GM12878 (cell line): ENCODE measurements at regions not wholly inside any gene's neighbourhood (a gene's known extent, or its start where the extent isn't known, plus 50 kb on each side); places are given as distances from the start of the nearest gene placed in this dataset.

Experiments used
- ATAC-seq: fragments of 200-7000 bp; cut with Tn5 transposase; 3 replicates; pipeline ENCODE4 v1.9.1; 2020; ENCODE audit warnings: mild to moderate bottlenecking, moderate library complexity
- BruUV-seq: library from RNA; stranded (reverse); fragments of 400-500 nt; replicated peaks from 2 replicates; lab custom pipeline; 2021; lab: Mats Ljungman, UMichigan
- CTCF ChIA-PET: fragments of 300-600 bp; sonication (Branson Sonifier 250); formaldehyde crosslinking; extraction: SDS; loops from one replicate; lab custom pipeline; 2021; ENCODE audit warnings: inconsistent platforms; lab: Yijun Ruan, JAX
- POLR2A ChIA-PET: fragments of 350-600 bp; formaldehyde crosslinking; extraction: SDS; loops from one replicate; lab custom pipeline; 2021; ENCODE audit warnings: inconsistent platforms; lab: Charles Lee
- RAD21 ChIA-PET: fragments of 300-600 bp; sonication (Branson Sonifier 250); formaldehyde crosslinking; loops from one replicate; lab custom pipeline; 2023; ENCODE audit warnings: antibody characterized with exemption; ENCODE audit not compliant: unreplicated experiment; lab: Charles Lee
- SMC1A ChIA-PET: fragments of 300-600 bp; sonication (Branson Sonifier 250); formaldehyde crosslinking; loops from one replicate; lab custom pipeline; 2023; ENCODE audit not compliant: unreplicated experiment, uncharacterized antibody; lab: Charles Lee
- DNase-seq: peaks from one replicate; pipeline ENCODE4 v3.0.0-alpha.2; 2011; ENCODE audit warnings: low read depth, low spot score
- FAIRE-seq: peaks from 3 replicates; lab custom pipeline; 2011; peaks lifted over from hg19 to GRCh38; lab: Jason Lieb, UNC
- H2AFZ ChIP-seq: 2 replicates; pipeline ENCODE4 v1.6.0; 2011; ENCODE audit warnings: low read depth, low read length, control low read depth; ENCODE audit not compliant: control insufficient read depth
- H3K27ac ChIP-seq: 2 replicates; pipeline ENCODE4 v1.5.1; 2011; ENCODE audit warnings: control low read depth; ENCODE audit not compliant: control insufficient read depth, insufficient read depth
- H3K27me3 ChIP-seq, 2 experiments: replicated peaks in 1 of 2; 2 replicates each; pipeline versions ENCODE4 v1.6.0 to v1.6.1; 2011; ENCODE audit warnings: low read length in 1 of 2; ENCODE audit not compliant: control insufficient read depth in 2 of 2, insufficient read depth in 2 of 2
- H3K36me3 ChIP-seq, 2 experiments: 2 replicates each; pipeline ENCODE4 v1.5.1; 2011; ENCODE audit warnings: low read length in 1 of 2; ENCODE audit not compliant: control insufficient read depth in 2 of 2, insufficient read depth in 2 of 2
- H3K4me1 ChIP-seq: 2 replicates; pipeline ENCODE4 v1.6.1; 2011; ENCODE audit warnings: mild to moderate bottlenecking, low read length, moderate library complexity, mixed read lengths; ENCODE audit not compliant: control insufficient read depth, insufficient read depth
- H3K4me2 ChIP-seq: 2 replicates; pipeline ENCODE4 v1.6.0; 2011; ENCODE audit warnings: control low read depth; ENCODE audit not compliant: control insufficient read depth, insufficient read depth
- H3K4me3 ChIP-seq: fragments of 200-600 bp; sonication (generic); 2 replicates; pipeline ENCODE4 v1.5.1; 2016
- H3K79me2 ChIP-seq: 2 replicates; pipeline ENCODE4 v1.6.0; 2011; ENCODE audit warnings: low read length; ENCODE audit not compliant: control insufficient read depth, insufficient read depth
- H3K9ac ChIP-seq: 2 replicates; pipeline ENCODE4 v1.8.0; 2011; ENCODE audit warnings: low read length, control low read depth, mixed read lengths; ENCODE audit not compliant: control insufficient read depth, insufficient read depth
- H3K9me3 ChIP-seq: replicated peaks from 3 replicates; pipeline ENCODE4 v1.5.1; 2011; ENCODE audit warnings: mild to moderate bottlenecking, low read length; ENCODE audit not compliant: control insufficient read depth, insufficient read depth
- H4K20me1 ChIP-seq: 2 replicates; pipeline ENCODE4 v1.6.0; 2011; ENCODE audit not compliant: control insufficient read depth, insufficient read depth
- BCL11A ChIP-seq: IDR thresholded peaks from 2 replicates; pipeline ENCODE4 v1.6.1; 2011; ENCODE audit warnings: low read depth, low read length
- CBFB ChIP-seq: IDR thresholded peaks from 2 replicates; pipeline ENCODE4 v1.6.1; 2016; ENCODE audit warnings: antibody characterized with exemption, low read depth
- ESRRA ChIP-seq: IDR thresholded peaks from 2 replicates; pipeline ENCODE4 v1.6.1; 2012; ENCODE audit warnings: mild to moderate bottlenecking, low read length, improper control_type of control experiment
- JUND ChIP-seq: IDR thresholded peaks from 2 replicates; pipeline ENCODE4 v1.6.1; 2012; ENCODE audit warnings: low read depth, mild to moderate bottlenecking, low read length, improper control_type of control experiment, moderate library complexity
- LARP7 ChIP-seq: fragments of 450-650 bp; IDR thresholded peaks from 2 replicates; pipeline ENCODE4 v1.6.1; 2017; ENCODE audit warnings: mild to moderate bottlenecking
- MTA3 ChIP-seq: IDR thresholded peaks from 2 replicates; pipeline ENCODE4 v1.6.1; 2012; ENCODE audit warnings: low read length, inconsistent platforms, borderline replicate concordance
- NFIC ChIP-seq: IDR thresholded peaks from 2 replicates; pipeline ENCODE4 v1.6.1; 2012; ENCODE audit warnings: low read depth, mild to moderate bottlenecking, inconsistent platforms, low read length, moderate library complexity
- NFYA ChIP-seq: IDR thresholded peaks from 2 replicates; pipeline ENCODE4 v1.6.1; 2011; ENCODE audit warnings: low read depth, mild to moderate bottlenecking, low read length, improper control_type of control experiment, borderline replicate concordance
- SMAD1 ChIP-seq: fragments of 450-650 bp; IDR thresholded peaks from 2 replicates; pipeline ENCODE4 v1.6.1; 2018; ENCODE audit warnings: mild to moderate bottlenecking, low read depth; ENCODE audit not compliant: partially characterized antibody
- ZNF24 ChIP-seq: fragments of 450-650 bp; IDR thresholded peaks from 2 replicates; pipeline ENCODE4 v1.6.1; 2017; ENCODE audit warnings: antibody characterized with exemption, mild to moderate bottlenecking
- ZNF274 ChIP-seq: IDR thresholded peaks from one replicate; pipeline ENCODE4 v1.8.0; 2011; ENCODE audit not compliant: insufficient read length, insufficient read depth
- WGBS: methylation state at CpG from one replicate; pipeline ENCODE4 v1.1.6; 2016; ENCODE audit warnings: low lambda C conversion rate; ENCODE audit not compliant: insufficient replicate concordance, insufficient coverage; ENCODE audit errors: missing lambda C conversion rate; 5-methylcytosine and 5-hydroxymethylcytosine counted together
- in situ Hi-C: fragments of 300-500 bp; cut with MboI; formaldehyde crosslinking; loops from 9 replicates; pipeline ENCODE4 v1.14.3; 2018; ENCODE audit warnings: mixed read lengths
- intact Hi-C: fragments of 100-400 bp; cut with micrococcal nuclease; formaldehyde crosslinking; loops from one replicate; pipeline ENCODE4 v1.14.2; 2022; ENCODE audit not compliant: unreplicated experiment
- TF ChIP-seq, protein P1 (sequence below): IDR thresholded peaks from 2 replicates; pipeline ENCODE4 v1.6.1; 2011; ENCODE audit warnings: borderline replicate concordance, low read depth, mild to moderate bottlenecking, moderate library complexity, low read length; ENCODE audit not compliant: insufficient read depth, poor library complexity, severe bottlenecking
- TF ChIP-seq, protein P2 (sequence below): IDR thresholded peaks from 2 replicates; pipeline ENCODE4 v1.6.1; 2011; ENCODE audit warnings: mild to moderate bottlenecking, low read depth, low read length, moderate library complexity; ENCODE audit not compliant: insufficient replicate concordance
- TF ChIP-seq, protein P3 (sequence below): fragments of 150-350 bp; IDR thresholded peaks from 2 replicates; pipeline ENCODE4 v1.6.1; 2014; ENCODE audit warnings: mild to moderate bottlenecking, low read depth, low read length

DNA sequence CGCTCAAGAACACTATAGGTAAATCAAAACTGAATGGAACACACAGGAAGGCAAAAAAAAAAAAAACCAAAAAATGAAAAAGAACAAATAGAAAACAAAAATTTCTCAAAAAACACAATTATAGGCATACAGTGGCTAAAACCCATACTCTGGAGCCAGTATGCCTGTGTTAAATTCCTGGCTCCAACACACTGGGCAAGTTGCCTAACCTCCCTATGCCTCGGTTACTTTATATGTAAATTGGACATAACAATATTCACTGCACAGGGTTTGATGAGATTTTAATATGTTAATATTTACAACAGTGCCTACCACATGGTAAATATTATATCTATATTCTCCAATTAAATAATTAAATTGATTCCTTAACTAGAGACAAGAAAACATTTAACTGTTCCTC is 217.1 kb downstream of the HTR7 start (continued):
- TF ChIP-seq CBFB (no peak), ZNF274 (no peak), BCL11A (no peak), NFYA (no peak), LARP7 (no peak), NFIC (no peak), ESRRA (no peak), SMAD1 (no peak), MTA3 (no peak)
- TF ChIP-seq, protein P1, sequence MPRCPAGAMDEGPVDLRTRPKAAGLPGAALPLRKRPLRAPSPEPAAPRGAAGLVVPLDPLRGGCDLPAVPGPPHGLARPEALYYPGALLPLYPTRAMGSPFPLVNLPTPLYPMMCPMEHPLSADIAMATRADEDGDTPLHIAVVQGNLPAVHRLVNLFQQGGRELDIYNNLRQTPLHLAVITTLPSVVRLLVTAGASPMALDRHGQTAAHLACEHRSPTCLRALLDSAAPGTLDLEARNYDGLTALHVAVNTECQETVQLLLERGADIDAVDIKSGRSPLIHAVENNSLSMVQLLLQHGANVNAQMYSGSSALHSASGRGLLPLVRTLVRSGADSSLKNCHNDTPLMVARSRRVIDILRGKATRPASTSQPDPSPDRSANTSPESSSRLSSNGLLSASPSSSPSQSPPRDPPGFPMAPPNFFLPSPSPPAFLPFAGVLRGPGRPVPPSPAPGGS, result no peak

DNA sequence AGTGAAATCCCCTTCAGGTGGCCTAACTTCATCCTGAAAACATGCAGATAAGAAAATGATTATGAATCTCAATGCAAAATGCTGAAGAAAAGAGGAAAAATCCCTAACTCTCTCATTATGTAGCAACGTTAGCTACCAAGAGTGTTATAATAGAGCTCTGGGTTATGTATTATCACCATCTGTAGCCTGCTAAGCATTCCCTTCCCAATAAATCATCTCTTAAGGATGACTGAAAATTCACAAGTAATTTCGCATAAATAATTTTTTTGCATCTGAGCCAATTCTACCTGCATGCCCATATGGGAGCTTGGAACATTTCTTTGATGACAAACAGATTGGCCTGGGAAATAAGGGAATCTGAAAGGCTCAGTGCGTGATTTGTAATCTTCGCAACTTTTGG is 216.1 kb downstream of the HTR7 start:
- intact Hi-C loops, result no loop called here
- Histone ChIP-seq H3K4me1 (no peaks in the 10 kb centered on the region), H3K27ac (no peak overlapping the region), H3K9me3 (no peaks in the 10 kb centered on the region), H3K79me2 (no peaks in the 10 kb centered on the region), H3K9ac (no peak overlapping the region), H3K4me2 (no peak overlapping the region), H2AFZ (no peak overlapping the region), H4K20me1 (no peaks in the 10 kb centered on the region), H3K4me3 (no peak overlapping the region), H3K27me3 (no peaks in the 10 kb centered on the region), H3K36me3 (no peaks in the 10 kb centered on the region)
- SMC1A ChIA-PET, result no interaction called here
- no peak for TF ChIP-seq ZNF24
- TF ChIP-seq JUND, result no peak
- TF ChIP-seq, protein P2, sequence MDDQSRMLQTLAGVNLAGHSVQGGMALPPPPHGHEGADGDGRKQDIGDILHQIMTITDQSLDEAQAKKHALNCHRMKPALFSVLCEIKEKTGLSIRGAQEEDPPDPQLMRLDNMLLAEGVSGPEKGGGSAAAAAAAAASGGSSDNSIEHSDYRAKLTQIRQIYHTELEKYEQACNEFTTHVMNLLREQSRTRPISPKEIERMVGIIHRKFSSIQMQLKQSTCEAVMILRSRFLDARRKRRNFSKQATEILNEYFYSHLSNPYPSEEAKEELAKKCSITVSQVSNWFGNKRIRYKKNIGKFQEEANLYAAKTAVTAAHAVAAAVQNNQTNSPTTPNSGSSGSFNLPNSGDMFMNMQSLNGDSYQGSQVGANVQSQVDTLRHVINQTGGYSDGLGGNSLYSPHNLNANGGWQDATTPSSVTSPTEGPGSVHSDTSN, result no peak
- TF ChIP-seq, protein P3, sequence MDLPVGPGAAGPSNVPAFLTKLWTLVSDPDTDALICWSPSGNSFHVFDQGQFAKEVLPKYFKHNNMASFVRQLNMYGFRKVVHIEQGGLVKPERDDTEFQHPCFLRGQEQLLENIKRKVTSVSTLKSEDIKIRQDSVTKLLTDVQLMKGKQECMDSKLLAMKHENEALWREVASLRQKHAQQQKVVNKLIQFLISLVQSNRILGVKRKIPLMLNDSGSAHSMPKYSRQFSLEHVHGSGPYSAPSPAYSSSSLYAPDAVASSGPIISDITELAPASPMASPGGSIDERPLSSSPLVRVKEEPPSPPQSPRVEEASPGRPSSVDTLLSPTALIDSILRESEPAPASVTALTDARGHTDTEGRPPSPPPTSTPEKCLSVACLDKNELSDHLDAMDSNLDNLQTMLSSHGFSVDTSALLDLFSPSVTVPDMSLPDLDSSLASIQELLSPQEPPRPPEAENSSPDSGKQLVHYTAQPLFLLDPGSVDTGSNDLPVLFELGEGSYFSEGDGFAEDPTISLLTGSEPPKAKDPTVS, result no peak
- RAD21 ChIA-PET, result no interaction called here
- ATAC-seq, result no peak
- CTCF ChIA-PET, result interaction anchor here (1.6 kb wide), 1 partner anchor 11 kb away, joined by 6 read pairs; no protein-coding TSS in a partner anchor
- FAIRE-seq, result no peak
- in situ Hi-C loops, result no loop called here
- POLR2A ChIA-PET, result no interaction called here
- DNase-seq, result no peak
- no TSS peak for BruUV-seq
- WGBS, result 49% methylated on average over 4 of the region's 4 CpGs
